ENCODE measurements at regions not wholly inside any gene's neighbourhood (a gene's known extent, or its start where the extent isn't known, plus 50 kb on each side); places are given as distances from the start of the nearest gene placed in this dataset.

- CTCF ChIA-PET, result no interaction called here
- Mint-ChIP-seq H3K27me3 (ENCODE audit: low read depth) (no peaks in the 10 kb centered on the region), H3K36me3 (peaks cover 14% of the 10 kb centered on the region), H3K4me1 (peaks cover 5% of the 10 kb centered on the region), H3K4me3 (no peak overlapping the region), H3K27ac (no peak overlapping the region), H3K9me3 (peaks cover 58% of the 10 kb centered on the region)
- no peak for TF ChIP-seq GABPB1 (CRISPR knock-in tag; IDR thresholded peaks at IDR 0.05)
- no peak for TF ChIP-seq ZNF232 (CRISPR knock-in tag; IDR thresholded peaks at IDR 0.05)
- no peak for TF ChIP-seq FOXP1 (CRISPR knock-in tag; IDR thresholded peaks at IDR 0.05; ENCODE audit: borderline replicate concordance)
- no peak for TF ChIP-seq RORB (CRISPR knock-in tag; IDR thresholded peaks at IDR 0.05)
- no peak for TF ChIP-seq SMAD4 (CRISPR knock-in tag; IDR thresholded peaks at IDR 0.05)
- TF ChIP-seq IRF2 (CRISPR knock-in tag; IDR thresholded peaks at IDR 0.05; ENCODE audit: borderline replicate concordance, low read depth), result no peak
- TF ChIP-seq, protein P1, sequence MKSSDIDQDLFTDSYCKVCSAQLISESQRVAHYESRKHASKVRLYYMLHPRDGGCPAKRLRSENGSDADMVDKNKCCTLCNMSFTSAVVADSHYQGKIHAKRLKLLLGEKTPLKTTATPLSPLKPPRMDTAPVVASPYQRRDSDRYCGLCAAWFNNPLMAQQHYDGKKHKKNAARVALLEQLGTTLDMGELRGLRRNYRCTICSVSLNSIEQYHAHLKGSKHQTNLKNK (CRISPR knock-in tag; IDR thresholded peaks at IDR 0.05), result no peak
- TF ChIP-seq CDX4 (CRISPR knock-in tag; IDR thresholded peaks at IDR 0.05; ENCODE audit: borderline replicate concordance), result no peak
- TF ChIP-seq CREB1 (CRISPR knock-in tag; IDR thresholded peaks at IDR 0.05), result no peak
- POLR2A ChIA-PET, result interaction anchor here (0.6 kb wide), 1 partner anchor 550 kb away, joined by 8 read pairs; no protein-coding TSS in a partner anchor
- DNase-seq (ENCODE audit: low spot score), result no peak
- ATAC-seq, result no peak
Measured at GRCh38 chr1:87530042-87530807, 201.5 kb downstream of the LMO4 start.

DNA sequence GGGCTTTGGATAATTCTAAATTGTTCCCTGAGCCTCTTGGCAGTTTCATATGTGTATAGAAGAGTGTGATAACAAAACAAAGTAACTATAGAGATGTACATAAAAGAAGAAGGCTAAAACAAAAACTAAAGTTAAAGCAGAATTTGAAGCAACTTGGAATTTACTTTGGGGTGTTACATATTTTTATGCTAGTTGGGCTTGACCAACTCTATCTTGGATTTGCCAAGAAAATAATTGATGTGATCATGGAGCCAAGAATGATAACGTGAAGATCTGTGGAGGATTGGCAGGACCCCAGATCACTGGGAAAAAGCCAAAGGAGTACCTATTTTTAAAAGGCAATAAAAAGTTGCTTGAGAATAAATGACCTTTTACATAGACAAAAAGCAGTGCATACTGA, 206.9 kb downstream of the LMO4 start:
- H3K4me3 Mint-ChIP-seq, result no peak overlapping the region
- peaks cover 34% of the 10 kb centered on the region for H3K9me3 Mint-ChIP-seq
- ChIA-PET POLR2A (no interaction called here), CTCF (no interaction called here)
- H3K27ac Mint-ChIP-seq, result no peak overlapping the region
- no peak for DNase-seq (ENCODE audit: low spot score)
- H3K4me1 Mint-ChIP-seq, result no peaks in the 10 kb centered on the region
- no peak for ATAC-seq
- peaks cover 14% of the 10 kb centered on the region for H3K36me3 Mint-ChIP-seq
- H3K27me3 Mint-ChIP-seq (ENCODE audit: low read depth), result no peaks in the 10 kb centered on the region
- TF ChIP-seq ZNF121 (CRISPR knock-in tag; IDR thresholded peaks at IDR 0.05) (no peak), ZBTB43 (CRISPR knock-in tag; IDR thresholded peaks at IDR 0.05) (no peak), ZBTB21 (CRISPR knock-in tag; IDR thresholded peaks at IDR 0.05; ENCODE audit: borderline replicate concordance) (no peak), CTCF (IDR thresholded peaks at IDR 0.05) (no peak), ZNF317 (CRISPR knock-in tag; IDR thresholded peaks at IDR 0.05; ENCODE audit: borderline replicate concordance, low read depth) (no peak), FOXJ3 (CRISPR knock-in tag; IDR thresholded peaks at IDR 0.05; ENCODE audit: borderline replicate concordance) (no peak), ZNF416 (CRISPR knock-in tag; IDR thresholded peaks at IDR 0.05) (no peak), E2F1 (CRISPR knock-in tag; IDR thresholded peaks at IDR 0.05) (no peak), ZNF396 (CRISPR knock-in tag; IDR thresholded peaks at IDR 0.05; ENCODE audit: borderline replicate concordance) (no peak), EMX1 (CRISPR knock-in tag; IDR thresholded peaks at IDR 0.05) (no peak), CDX4 (CRISPR knock-in tag; IDR thresholded peaks at IDR 0.05; ENCODE audit: borderline replicate concordance) (no peak)
- TF ChIP-seq, protein P1 (CRISPR knock-in tag; IDR thresholded peaks at IDR 0.05), result no peak
- TF ChIP-seq, protein P2, sequence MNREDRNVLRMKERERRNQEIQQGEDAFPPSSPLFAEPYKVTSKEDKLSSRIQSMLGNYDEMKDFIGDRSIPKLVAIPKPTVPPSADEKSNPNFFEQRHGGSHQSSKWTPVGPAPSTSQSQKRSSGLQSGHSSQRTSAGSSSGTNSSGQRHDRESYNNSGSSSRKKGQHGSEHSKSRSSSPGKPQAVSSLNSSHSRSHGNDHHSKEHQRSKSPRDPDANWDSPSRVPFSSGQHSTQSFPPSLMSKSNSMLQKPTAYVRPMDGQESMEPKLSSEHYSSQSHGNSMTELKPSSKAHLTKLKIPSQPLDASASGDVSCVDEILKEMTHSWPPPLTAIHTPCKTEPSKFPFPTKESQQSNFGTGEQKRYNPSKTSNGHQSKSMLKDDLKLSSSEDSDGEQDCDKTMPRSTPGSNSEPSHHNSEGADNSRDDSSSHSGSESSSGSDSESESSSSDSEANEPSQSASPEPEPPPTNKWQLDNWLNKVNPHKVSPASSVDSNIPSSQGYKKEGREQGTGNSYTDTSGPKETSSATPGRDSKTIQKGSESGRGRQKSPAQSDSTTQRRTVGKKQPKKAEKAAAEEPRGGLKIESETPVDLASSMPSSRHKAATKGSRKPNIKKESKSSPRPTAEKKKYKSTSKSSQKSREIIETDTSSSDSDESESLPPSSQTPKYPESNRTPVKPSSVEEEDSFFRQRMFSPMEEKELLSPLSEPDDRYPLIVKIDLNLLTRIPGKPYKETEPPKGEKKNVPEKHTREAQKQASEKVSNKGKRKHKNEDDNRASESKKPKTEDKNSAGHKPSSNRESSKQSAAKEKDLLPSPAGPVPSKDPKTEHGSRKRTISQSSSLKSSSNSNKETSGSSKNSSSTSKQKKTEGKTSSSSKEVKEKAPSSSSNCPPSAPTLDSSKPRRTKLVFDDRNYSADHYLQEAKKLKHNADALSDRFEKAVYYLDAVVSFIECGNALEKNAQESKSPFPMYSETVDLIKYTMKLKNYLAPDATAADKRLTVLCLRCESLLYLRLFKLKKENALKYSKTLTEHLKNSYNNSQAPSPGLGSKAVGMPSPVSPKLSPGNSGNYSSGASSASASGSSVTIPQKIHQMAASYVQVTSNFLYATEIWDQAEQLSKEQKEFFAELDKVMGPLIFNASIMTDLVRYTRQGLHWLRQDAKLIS (CRISPR knock-in tag; IDR thresholded peaks at IDR 0.05; ENCODE audit: borderline replicate concordance), result no peak
- TF ChIP-seq, protein P3, sequence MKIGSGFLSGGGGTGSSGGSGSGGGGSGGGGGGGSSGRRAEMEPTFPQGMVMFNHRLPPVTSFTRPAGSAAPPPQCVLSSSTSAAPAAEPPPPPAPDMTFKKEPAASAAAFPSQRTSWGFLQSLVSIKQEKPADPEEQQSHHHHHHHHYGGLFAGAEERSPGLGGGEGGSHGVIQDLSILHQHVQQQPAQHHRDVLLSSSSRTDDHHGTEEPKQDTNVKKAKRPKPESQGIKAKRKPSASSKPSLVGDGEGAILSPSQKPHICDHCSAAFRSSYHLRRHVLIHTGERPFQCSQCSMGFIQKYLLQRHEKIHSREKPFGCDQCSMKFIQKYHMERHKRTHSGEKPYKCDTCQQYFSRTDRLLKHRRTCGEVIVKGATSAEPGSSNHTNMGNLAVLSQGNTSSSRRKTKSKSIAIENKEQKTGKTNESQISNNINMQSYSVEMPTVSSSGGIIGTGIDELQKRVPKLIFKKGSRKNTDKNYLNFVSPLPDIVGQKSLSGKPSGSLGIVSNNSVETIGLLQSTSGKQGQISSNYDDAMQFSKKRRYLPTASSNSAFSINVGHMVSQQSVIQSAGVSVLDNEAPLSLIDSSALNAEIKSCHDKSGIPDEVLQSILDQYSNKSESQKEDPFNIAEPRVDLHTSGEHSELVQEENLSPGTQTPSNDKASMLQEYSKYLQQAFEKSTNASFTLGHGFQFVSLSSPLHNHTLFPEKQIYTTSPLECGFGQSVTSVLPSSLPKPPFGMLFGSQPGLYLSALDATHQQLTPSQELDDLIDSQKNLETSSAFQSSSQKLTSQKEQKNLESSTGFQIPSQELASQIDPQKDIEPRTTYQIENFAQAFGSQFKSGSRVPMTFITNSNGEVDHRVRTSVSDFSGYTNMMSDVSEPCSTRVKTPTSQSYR (CRISPR knock-in tag; IDR thresholded peaks at IDR 0.05), result no peak
